NCI-H2171 treated with DMSO at 0.1 percent for 48 hours (cell line): ENCODE measurements at regions not wholly inside any gene's neighbourhood (a gene's known extent, or its start where the extent isn't known, plus 50 kb on each side); places are given as distances from the start of the nearest gene placed in this dataset.
A peak's percentile ranks its signal among the peaks of the same experiment; 100 is the strongest.
"Not testable (repeated sequence)": the region's sequence is repeated elsewhere in the genome, so short reads cannot be mapped to it uniquely, and the experiment has no call there.

ENCODE experiments used
- DNase-seq: peaks from one replicate; lab custom pipeline; 2025; lab: John Stamatoyannopoulos, UW

- DNase-seq, result no peak
Measured at GRCh38 chr5:67880876-67881275, 334.7 kb upstream of the PIK3R1 start.

- DNase-seq, result no peak
Measured at GRCh38 chr5:67880511-67880805, 335.1 kb upstream of the PIK3R1 start.

- DNase-seq, result no peak
Measured at GRCh38 chr5:67879620-67880510, 335.7 kb upstream of the PIK3R1 start.

- no peak for DNase-seq
Measured at GRCh38 chr5:67878933-67879332, 336.6 kb upstream of the PIK3R1 start.

- no peak for DNase-seq
Measured at GRCh38 chr5:67876371-67876770, 339.2 kb upstream of the PIK3R1 start.

- no peak for DNase-seq
Measured at GRCh38 chr5:67875601-67876000, 340.0 kb upstream of the PIK3R1 start.

GRCh38 chr5:67873935-67874334, 341.6 kb upstream of the PIK3R1 start:
- DNase-seq, result no peak

- DNase-seq, result no peak
Measured at GRCh38 chr5:67870662-67871061, 344.9 kb upstream of the PIK3R1 start.

- not testable (repeated sequence) for DNase-seq
Measured at GRCh38 chr5:67864335-67864734, 351.2 kb upstream of the PIK3R1 start.

- DNase-seq, result peak; percentile 16
Measured at GRCh38 chr5:67858471-67859031, 357.0 kb upstream of the PIK3R1 start.

- no peak for DNase-seq
Measured at GRCh38 chr5:67857502-67857901, 358.1 kb upstream of the PIK3R1 start.

GRCh38 chr5:67855523-67855922, 360.0 kb upstream of the PIK3R1 start:
- DNase-seq, result no peak

- DNase-seq, result not testable (repeated sequence)
Measured at GRCh38 chr5:67850906-67851305, 364.6 kb upstream of the PIK3R1 start.

- no peak for DNase-seq
Measured at GRCh38 chr5:67844924-67845323, 370.6 kb upstream of the PIK3R1 start.

- peak; percentile 67 for DNase-seq
Measured at GRCh38 chr5:67842806-67843205, 372.8 kb upstream of the PIK3R1 start.

GRCh38 chr5:67837225-67837624, 378.3 kb upstream of the PIK3R1 start:
- DNase-seq, result not testable (repeated sequence)

- not testable (repeated sequence) for DNase-seq
Measured at GRCh38 chr5:67836496-67836895, 379.1 kb upstream of the PIK3R1 start.

GRCh38 chr5:67831048-67831447, 384.5 kb upstream of the PIK3R1 start:
- DNase-seq, result no peak

GRCh38 chr5:67827541-67827940, 388.0 kb upstream of the PIK3R1 start:
- DNase-seq, result no peak

GRCh38 chr5:67824852-67825251, 390.7 kb upstream of the PIK3R1 start:
- no peak for DNase-seq

GRCh38 chr5:67817652-67818051, 397.9 kb upstream of the PIK3R1 start:
- DNase-seq, result no peak

- DNase-seq, result no peak
Measured at GRCh38 chr5:67816456-67816855, 399.1 kb upstream of the PIK3R1 start.

- DNase-seq, result no peak
Measured at GRCh38 chr5:67815455-67816391, 399.8 kb upstream of the PIK3R1 start.
